ENCODE measurements at regions not wholly inside any gene's neighbourhood (a gene's known extent, or its start where the extent isn't known, plus 50 kb on each side); places are given as distances from the start of the nearest gene placed in this dataset.

GRCh38 chr2:60400462-60401246 is 152.8 kb downstream of the BCL11A start:
- Mint-ChIP-seq H3K4me3 (no peak overlapping the region), H3K27me3 (ENCODE audit: insufficient read depth) (peaks cover 30% of the 10 kb centered on the region), H3K4me1 (peaks cover 9% of the 10 kb centered on the region), H3K27ac (no peak overlapping the region), H3K36me3 (ENCODE audit: low read depth) (no peaks in the 10 kb centered on the region), H3K9me3 (no peaks in the 10 kb centered on the region)
- no peak overlapping the region for H3K27ac ChIP-seq (ENCODE audit: low read depth, low read length)
- no peak overlapping the region for H3K4me3 ChIP-seq (ENCODE audit: low read length)
- WGBS, 2 experiments (ENCODE audit: insufficient coverage in 1 of 2, insufficient read length in 1 of 2): 92 to 96% methylated on average over 7 of the region's 7 CpGs
- H3K36me3 ChIP-seq (ENCODE audit: control insufficient read depth, insufficient read depth, low read length): no peaks in the 10 kb centered on the region
- no peak for TF ChIP-seq CTCF (conservative IDR thresholded peaks at IDR 0.05)
- peaks cover 5% of the 10 kb centered on the region for H3K27me3 ChIP-seq (ENCODE audit: control insufficient read depth, insufficient read depth, low read length, poor library complexity, severe bottlenecking)
- H3K9me3 ChIP-seq (ENCODE audit: control insufficient read depth, low read length): no peaks in the 10 kb centered on the region
- no peak for DNase-seq
- no peaks in the 10 kb centered on the region for H3K4me1 ChIP-seq (ENCODE audit: control insufficient read depth, insufficient read depth, low read length)
- H3K9ac ChIP-seq (ENCODE audit: extremely low read depth, low read length, poor library complexity, severe bottlenecking): no peak overlapping the region

- no peak for DNase-seq
- Histone ChIP-seq H3K27me3 (ENCODE audit: control insufficient read depth, insufficient read depth, low read length, poor library complexity, severe bottlenecking) (no peaks in the 10 kb centered on the region), H3K4me1 (ENCODE audit: control insufficient read depth, insufficient read depth, low read length) (no peaks in the 10 kb centered on the region), H3K36me3 (ENCODE audit: control insufficient read depth, insufficient read depth, low read length) (no peaks in the 10 kb centered on the region), H3K9ac (ENCODE audit: extremely low read depth, low read length, poor library complexity, severe bottlenecking) (no peak overlapping the region), H3K27ac (ENCODE audit: low read depth, low read length) (no peak overlapping the region), H3K9me3 (ENCODE audit: control insufficient read depth, low read length) (no peaks in the 10 kb centered on the region), H3K4me3 (ENCODE audit: low read length) (no peak overlapping the region)
- no peak overlapping the region for H3K27ac Mint-ChIP-seq
- WGBS, 2 experiments (ENCODE audit: insufficient coverage in 1 of 2, insufficient read length in 1 of 2): 97% methylated on average over 2 of the region's 2 CpGs; no CpG with 5 or more reads in 1 of the 2 experiments
- no peaks in the 10 kb centered on the region for H3K36me3 Mint-ChIP-seq (ENCODE audit: low read depth)
- no peaks in the 10 kb centered on the region for H3K9me3 Mint-ChIP-seq
- peaks cover 24% of the 10 kb centered on the region for H3K27me3 Mint-ChIP-seq (ENCODE audit: insufficient read depth)
- no peak for TF ChIP-seq CTCF (conservative IDR thresholded peaks at IDR 0.05)
- H3K4me3 Mint-ChIP-seq: no peak overlapping the region
- no peaks in the 10 kb centered on the region for H3K4me1 Mint-ChIP-seq
These were observed 159.0 kb downstream of the BCL11A start for GRCh38 chr2:60394463-60394862.

GRCh38 chr2:60391649-60392375 is 161.6 kb downstream of the BCL11A start:
- no peak overlapping the region for H3K4me3 Mint-ChIP-seq
- 90 to 92% methylated on average over 4 to 7 of the region's 7 CpGs for WGBS, 2 experiments (ENCODE audit: insufficient coverage in 1 of 2, insufficient read length in 1 of 2)
- no peaks in the 10 kb centered on the region for H3K4me1 Mint-ChIP-seq
- DNase-seq: no peak
- no peak overlapping the region for H3K27ac Mint-ChIP-seq
- H3K36me3 Mint-ChIP-seq (ENCODE audit: low read depth): no peaks in the 10 kb centered on the region
- H3K9me3 ChIP-seq (ENCODE audit: control insufficient read depth, low read length): no peaks in the 10 kb centered on the region
- no peak overlapping the region for H3K4me3 ChIP-seq (ENCODE audit: low read length)
- H3K36me3 ChIP-seq (ENCODE audit: control insufficient read depth, insufficient read depth, low read length): no peaks in the 10 kb centered on the region
- H3K9ac ChIP-seq (ENCODE audit: extremely low read depth, low read length, poor library complexity, severe bottlenecking): no peak overlapping the region
- H3K27me3 ChIP-seq (ENCODE audit: control insufficient read depth, insufficient read depth, low read length, poor library complexity, severe bottlenecking): peaks cover 5% of the 10 kb centered on the region
- no peaks in the 10 kb centered on the region for H3K9me3 Mint-ChIP-seq
- no peaks in the 10 kb centered on the region for H3K4me1 ChIP-seq (ENCODE audit: control insufficient read depth, insufficient read depth, low read length)
- H3K27me3 Mint-ChIP-seq (ENCODE audit: insufficient read depth): peaks cover 46% of the 10 kb centered on the region
- no peak overlapping the region for H3K27ac ChIP-seq (ENCODE audit: low read depth, low read length)
- no peak for TF ChIP-seq CTCF (conservative IDR thresholded peaks at IDR 0.05)

Data from endodermal cell (in vitro differentiated cells).